ENCODE measurements at regions not wholly inside any gene's neighbourhood (a gene's known extent, or its start where the extent isn't known, plus 50 kb on each side); places are given as distances from the start of the nearest gene placed in this dataset.

DNA sequence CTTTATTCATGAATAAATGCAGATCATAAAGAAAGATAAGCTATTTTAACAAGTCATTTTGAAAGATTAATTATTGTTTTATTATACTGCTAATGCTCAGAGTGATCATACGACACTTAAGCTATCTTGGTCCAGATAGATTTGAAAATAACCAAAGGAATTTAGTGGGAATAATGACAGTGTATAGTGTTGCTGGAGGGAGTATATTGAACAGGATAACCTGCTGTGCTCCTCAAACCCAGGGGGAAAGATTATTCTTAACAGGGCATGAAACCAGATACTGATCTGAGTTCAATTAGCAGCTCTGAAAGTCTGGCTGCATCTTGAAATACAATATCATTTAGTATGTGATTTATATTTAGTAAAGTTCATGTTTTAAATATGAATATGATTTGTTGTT is 216.3 kb upstream of the ITGA4 start:
- no peak for DNase-seq (ENCODE audit: extremely low read depth, low read depth, low spot score)

DNA sequence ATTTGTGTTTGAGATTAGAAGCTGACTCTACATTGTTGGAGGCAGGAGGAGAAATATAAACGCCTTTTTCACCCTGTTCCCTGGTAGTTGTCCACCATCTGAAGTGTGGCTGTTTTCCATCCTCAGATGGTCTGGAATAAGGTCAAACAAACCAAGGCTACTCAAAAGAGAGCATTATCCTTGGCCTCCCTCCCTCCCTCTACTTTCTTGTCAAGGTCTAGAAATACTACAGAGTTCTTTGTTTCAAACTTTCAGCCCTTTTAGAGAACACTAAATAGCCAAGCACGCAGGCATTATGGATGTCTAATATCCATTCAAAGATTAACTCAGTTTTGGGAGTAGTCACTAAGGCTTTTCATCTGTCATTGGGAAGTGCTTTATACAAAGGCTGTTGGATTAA is 215.8 kb upstream of the ITGA4 start:
- no peak for DNase-seq (ENCODE audit: extremely low read depth, low read depth, low spot score)

DNA sequence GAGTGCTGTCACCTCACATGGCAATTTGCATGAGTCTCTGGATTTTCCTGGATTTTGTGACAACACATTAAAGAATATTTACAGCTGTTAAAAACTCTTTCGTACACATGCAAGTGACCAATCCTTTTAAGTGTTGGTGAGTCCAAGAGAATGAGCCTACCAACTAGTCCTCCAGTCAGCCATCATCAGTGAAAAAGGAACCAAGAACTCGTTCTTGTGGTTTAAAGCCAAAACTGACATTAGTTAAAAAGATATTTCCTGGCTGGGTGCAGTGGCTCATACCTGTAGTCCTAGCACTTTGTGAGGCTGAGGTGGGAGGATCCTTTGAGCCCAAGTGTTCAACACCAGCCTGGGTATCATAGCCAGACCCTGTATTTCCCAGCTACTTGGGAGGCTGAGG is 215.4 kb upstream of the ITGA4 start:
- no peak for DNase-seq (ENCODE audit: extremely low read depth, low read depth, low spot score)

DNA sequence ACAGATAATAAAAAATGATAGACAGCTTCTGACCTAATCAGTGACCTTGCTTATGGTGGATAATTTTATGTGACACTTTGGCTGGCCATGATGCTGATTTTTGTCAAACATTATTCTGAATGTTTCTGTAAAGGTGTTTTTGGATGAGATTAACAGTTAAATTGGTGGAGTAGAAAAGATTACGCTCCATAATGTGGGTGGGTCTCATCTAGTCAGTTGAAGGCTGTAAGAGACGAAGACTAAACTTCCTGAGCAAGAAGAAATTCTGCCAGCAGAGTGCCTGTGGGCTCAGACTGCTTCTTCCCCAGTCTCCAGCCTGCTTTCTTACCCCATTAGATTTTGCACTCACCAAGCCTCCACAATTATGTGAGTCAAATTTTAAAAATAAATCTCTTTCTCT is 214.9 kb upstream of the ITGA4 start:
- DNase-seq (ENCODE audit: extremely low read depth, low read depth, low spot score): no peak

DNA sequence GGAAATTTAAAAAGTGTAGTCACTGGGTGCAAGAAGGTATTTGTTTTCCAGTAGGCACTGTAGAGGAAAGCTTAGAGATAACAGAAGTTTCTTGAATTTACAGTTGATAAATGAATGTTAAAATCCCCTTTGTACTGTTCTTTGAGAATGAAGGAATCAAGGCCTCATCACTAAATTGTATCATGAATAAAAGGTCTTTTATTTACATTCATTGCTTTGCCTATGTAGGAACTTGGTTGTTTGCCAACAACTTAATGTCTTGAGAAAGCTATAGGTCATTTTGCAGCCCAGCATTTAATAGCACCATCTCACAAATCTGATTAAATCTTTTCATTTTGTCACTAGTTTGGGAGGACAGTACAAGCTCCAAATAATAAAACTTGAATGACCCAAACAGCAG is 213.9 kb upstream of the ITGA4 start:
- no peak for DNase-seq (ENCODE audit: extremely low read depth, low read depth, low spot score)

DNA sequence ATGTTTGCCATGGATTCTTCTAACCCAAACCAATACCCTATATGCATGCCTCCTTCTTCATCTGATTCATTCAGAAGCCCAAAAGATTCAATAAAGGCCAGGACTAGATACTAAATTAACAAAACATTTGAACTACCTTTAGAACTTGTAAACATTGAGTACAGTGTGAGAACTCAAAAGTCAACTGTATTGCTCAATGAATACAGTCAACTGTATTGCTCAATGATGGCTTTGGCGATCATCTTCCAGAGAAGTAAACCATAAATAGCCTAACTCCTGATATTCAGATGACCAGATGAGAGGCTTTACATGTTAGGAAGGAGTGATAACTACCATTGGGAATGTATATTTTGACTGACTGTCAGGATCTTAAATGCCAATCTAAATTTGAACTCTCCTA is 206.5 kb upstream of the ITGA4 start:
- DNase-seq (ENCODE audit: extremely low read depth, low read depth, low spot score): no peak

DNA sequence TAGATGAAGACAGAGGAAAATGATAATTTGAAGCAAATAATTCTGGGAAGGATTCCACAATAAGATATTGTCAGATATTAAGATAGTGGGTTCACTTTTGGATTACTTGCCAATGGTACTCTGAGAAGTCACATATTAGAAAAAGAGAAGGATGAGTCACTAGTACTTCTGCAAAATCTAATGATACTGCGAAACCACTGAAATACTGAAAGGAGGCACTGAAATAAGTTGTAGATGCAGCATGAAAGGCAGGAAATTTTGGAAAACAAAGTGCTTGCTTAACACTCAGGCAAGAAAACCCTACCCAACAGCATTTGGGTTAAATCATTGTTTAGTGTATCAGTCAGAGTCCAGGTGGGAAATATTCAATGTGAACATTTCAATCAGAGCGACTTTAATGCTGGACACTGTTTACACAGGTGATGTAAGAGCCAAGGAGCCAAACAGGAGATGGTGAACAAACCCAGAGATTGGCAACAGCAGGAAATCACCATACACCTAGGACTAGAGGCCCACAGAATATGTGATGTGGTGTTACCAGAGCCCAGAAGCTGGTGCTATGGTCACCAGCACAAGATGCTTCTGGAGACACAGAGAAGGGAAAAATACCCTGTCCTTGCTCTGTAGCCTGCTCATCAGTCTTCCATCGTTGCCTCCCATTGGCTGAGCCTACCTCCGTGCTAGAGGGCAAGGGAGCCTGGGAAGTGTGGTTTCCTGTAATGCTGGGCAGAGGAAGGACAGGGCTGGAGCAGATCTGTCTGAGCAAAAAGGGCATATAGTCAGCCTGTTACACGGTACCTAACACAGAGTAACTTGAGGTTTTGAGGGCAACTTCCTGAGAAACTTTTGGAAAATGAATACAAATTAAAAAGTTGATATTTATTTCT is 204.7 kb upstream of the ITGA4 start:
- no peak for DNase-seq (ENCODE audit: extremely low read depth, low read depth, low spot score)

DNA sequence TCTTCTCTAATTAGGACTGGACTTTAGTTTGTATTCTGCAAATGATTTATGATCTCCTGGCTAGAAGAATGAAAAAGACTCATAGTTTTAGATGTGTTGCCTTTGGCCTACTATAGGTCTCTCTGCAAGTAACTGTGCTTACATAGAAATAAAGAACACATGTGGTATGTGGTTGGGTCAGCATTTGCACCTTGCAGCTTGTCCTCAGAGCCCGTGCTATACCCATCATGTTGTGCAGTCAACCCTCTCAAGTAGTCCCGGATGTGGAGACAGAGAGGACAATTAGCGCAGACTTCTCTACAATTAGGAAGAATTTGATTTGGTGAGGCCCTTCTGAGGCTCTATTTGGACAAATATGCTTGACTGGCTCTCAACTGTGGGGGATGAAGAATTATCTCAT is 203.7 kb upstream of the ITGA4 start:
- no peak for DNase-seq (ENCODE audit: extremely low read depth, low read depth, low spot score)

DNA sequence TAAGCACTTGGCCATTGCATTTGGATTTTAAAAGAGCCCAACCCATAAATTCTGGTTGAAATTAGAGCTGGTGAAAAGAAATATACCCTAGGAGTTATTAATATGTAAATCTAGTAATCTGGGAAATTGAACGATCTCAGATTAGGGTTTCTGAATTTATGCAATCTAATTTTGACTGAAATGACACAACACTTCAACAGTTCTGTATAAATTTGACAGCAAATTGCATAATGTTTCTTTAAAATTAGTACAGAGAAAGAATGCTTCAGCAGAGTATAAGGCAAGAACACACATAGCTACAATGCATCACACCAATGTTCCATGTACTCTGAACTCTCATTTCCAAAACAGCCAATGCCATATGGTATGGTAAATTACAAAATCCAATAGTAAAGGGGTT is 201.5 kb upstream of the ITGA4 start:
- DNase-seq (ENCODE audit: extremely low read depth, low read depth, low spot score): no peak

DNA sequence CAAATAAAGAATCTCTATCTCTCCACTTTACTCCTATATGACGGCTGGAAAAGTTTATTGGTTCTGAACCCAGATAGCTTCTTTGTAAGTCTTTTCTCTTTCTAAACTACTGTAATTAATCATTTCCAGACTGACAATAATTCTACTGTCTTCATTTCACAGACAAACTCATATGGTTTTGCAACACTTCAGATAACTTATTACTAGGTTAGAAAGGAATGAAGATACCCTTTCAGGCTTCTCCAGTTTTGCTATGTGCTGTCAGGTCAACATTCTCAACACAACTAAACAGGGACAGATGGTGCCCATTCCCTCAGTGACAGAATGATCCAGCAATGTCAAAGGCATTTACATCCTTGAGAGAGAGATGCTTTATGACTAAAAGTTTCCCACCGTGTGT is 198.5 kb upstream of the ITGA4 start:
- DNase-seq (ENCODE audit: extremely low read depth, low read depth, low spot score): no peak

DNA sequence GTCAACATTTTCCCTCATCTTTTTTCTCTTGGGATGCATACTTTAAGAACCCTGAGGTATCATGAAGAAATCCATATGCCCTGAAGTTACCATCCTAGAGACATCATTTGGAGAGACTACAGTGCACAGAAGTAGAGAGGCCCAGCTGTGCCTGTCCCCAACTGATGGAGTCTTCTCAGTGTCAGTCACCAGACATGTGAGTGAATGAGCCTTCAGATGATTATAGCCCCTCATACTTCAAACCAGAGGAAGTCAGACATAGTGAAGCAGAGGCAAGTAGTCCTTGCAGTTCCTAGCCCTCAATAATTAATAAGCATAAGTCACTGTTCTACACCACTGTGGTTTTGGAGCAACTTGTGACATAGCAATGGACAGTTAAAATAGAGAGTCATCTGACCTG is 194.4 kb upstream of the ITGA4 start:
- no peak for DNase-seq (ENCODE audit: extremely low read depth, low read depth, low spot score)

DNA sequence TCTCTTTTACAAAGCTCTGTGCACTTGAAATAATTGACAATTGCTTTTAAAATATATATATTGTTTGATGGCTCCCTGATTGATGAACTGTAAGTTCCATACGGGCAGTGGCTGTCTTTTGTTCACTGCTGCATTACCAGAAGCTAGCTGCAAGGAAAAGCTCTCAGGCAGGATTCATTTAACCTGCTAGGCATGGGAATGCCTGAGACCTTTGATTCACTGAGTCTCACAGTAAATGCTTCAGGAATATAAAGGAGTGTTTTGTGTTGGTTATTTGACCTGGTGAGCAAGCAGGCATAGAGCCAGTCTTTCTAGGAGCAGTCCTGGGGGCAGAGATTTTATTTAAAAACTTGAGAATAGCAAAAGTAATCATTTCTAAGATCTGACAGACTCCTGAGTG is 193.2 kb upstream of the ITGA4 start:
- DNase-seq (ENCODE audit: extremely low read depth, low read depth, low spot score): no peak

DNA sequence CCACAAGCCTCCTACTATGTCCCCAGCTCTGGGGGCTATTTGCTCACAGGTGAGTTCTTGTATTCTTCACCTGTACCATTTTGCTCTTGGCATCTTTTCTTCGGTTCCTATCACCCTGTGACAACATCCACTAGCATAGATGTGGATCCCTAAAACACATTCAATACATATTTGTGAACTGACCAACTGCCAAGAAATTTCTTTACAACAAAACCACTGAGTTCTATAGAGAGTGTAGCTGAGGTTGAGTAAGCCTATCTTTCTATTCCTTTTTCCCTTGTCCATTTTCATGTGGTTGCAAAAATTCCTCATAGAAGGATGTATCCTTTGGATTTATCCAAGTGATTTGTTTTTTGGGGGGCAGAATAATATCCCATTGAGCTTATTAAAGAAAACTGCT is 192.7 kb upstream of the ITGA4 start:
- no peak for DNase-seq (ENCODE audit: extremely low read depth, low read depth, low spot score)

DNA sequence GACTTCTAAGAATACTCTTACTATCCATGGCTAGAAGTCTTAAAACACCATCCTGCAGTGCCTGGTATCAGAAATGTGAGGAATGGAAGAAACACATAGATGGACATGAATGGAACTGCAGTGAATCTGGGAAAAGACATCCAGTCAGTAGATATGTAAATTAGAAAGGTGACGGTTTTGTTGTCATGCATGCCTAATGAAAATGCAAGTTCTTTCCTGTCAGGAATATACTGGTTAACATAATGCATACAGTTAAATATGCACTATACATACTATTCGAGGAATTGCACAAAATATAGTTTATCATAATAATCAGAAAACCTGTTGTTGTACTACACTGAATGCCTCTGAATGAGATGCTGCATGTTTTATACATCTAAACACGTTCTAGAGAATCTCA is 190.6 kb upstream of the ITGA4 start:
- no peak for DNase-seq (ENCODE audit: extremely low read depth, low read depth, low spot score)

DNA sequence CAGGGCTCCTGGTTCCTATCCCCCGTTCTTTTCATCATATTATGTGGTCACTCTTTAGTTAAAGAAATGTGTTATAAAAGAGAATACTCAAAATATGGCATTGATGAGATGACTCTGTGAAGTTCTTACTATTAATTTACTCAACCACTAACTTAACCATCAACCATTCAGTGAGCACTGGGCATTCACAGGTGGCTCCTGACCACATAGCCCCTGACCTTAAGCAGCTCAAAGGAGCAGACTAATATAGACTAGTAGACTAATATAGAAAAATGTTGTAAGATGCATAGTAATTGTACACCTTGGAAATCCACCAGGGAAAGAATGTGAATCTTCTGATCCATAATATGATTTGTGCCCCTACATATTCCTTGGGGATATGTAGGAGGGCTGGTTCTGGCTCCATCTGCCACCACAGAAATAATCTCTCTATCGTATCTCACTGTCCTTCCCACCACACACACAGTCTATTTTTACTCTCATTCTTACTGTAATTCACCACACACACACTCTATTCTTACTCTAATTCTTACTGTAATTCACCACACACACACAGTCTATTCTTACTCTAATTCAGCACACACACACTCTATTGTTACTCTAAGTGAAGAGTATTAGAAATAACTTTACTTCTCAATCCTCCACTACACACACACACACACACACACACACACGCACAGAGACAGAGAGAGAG is 188.9 kb upstream of the ITGA4 start:
- no peak for DNase-seq (ENCODE audit: extremely low read depth, low read depth, low spot score)

DNA sequence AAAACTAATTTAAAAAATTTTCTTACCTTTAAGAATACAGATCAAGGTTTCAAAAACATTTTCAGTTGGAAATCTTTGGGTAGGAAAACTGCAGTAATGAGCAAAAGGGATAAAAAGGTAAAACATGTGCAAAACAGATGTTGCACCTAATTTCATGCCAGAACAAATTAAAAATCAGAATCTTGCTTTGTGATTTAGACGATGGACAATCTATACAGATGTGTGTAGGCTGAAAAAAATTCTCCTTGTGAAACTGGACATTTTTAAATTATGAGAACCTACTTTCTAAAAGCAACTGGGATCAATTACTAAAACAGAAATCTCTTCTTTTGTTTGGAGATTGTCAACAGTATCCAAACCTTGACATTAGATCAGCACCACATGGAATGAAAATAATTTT is 183.2 kb upstream of the ITGA4 start:
- no peak for DNase-seq (ENCODE audit: extremely low read depth, low read depth, low spot score)

DNA sequence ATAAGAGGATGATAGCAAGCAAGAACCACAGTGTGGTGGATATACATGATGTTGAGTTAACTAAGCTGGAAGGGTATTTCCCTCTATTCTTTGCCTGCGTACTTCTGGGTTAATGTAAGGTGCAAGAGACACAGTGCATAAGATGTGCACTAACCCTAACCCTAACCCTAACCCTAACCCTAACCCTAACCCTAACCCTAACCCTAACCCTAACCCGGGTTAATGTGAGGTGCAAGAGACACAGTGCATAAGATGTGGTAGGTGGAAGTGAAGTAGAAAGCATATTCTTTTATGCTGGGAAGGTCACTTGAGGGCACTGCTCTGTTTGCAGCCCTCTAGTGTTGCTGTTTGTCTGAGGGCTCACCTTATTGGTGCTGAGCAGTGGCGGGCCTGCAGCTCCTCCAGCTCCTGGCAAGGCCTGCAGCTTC is 181.5 kb upstream of the ITGA4 start:
- DNase-seq (ENCODE audit: extremely low read depth, low read depth, low spot score): no peak

DNA sequence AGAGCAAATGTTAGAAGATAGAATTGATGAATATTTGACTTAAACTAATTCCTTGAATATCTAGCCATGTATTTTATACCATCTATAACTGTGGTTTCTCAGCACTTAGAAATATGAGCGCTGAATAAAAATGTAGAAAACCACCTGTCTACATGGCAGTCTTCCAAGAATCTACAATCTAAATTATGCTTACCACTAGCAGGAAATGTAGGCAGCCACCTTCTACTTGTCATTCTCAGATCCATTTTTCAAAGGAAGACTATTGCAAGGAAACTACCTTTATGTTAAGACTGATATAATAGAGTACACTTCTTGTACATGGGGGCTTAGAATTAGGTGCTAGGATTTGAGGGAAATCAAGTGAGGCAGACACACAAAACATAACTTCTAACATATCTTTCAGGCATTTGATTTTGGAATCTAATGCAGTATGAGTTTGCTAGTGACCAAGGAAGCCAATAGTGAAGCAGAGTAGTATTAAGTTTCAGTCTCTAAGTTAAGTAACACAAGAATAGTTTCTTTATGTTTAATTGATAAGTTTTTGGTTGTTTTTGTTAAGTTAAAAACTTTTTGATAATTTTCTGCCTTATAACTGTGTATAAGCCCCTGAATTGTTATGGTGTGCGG is 175.9 kb upstream of the ITGA4 start:
- no peak for DNase-seq (ENCODE audit: extremely low read depth, low read depth, low spot score)

DNA sequence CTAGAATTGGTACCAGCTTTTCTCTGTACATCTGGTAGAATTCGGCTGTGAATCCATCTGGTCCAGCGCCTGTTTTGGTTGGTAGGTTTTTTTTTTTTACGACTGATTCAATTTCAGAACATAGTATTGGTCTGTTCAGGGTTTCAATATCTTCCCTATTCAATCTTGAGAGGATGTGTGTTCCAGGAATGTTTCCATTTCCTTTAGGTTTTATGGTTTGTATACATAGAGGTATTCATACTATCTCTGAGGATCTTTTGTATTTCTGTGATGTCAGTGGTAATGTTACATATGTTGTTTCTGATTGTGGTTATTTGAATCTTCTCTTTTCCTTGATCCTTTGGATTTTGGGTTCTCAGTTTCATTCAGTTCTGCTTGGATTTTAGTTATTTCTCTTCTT is 172.1 kb upstream of the ITGA4 start:
- DNase-seq (ENCODE audit: extremely low read depth, low read depth, low spot score): no peak

DNA sequence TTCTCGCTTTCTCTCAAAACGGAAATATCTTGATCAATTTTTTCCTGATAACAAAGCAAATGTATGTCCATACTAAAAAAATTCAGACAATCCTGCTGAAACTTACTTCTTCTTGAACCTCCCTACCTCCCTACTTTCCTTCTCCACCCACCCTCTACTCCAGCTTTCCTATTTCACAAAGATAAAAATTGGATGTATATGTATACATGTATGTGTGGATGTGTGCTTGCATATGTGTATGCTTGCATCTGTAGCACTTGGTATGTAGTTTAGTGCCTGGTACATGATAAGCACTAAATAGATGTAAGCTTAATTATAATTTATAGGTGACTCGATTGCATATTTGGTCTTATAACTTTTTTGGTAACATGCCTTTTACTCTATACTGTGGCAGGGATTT is 167.5 kb upstream of the ITGA4 start:
- no peak for DNase-seq (ENCODE audit: extremely low read depth, low read depth, low spot score)

DNA sequence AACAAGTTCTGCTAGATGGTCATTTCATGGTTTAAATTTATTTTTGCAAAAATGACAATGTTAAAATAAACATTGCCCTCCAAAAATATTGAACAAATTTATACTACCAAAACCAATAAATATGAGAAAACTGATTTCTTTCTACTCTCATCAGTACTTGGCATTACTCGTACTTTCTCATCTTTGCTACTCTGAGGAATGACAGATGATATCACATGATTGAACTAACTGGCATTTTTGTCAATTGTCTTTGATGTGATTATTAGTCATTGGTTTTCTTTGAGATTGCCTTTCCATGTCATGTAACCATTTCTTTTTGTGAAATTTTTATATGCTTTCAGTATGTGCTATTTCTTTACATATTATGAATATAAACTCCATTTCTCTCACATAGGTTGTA is 167.0 kb upstream of the ITGA4 start:
- DNase-seq (ENCODE audit: extremely low read depth, low read depth, low spot score): no peak

DNA sequence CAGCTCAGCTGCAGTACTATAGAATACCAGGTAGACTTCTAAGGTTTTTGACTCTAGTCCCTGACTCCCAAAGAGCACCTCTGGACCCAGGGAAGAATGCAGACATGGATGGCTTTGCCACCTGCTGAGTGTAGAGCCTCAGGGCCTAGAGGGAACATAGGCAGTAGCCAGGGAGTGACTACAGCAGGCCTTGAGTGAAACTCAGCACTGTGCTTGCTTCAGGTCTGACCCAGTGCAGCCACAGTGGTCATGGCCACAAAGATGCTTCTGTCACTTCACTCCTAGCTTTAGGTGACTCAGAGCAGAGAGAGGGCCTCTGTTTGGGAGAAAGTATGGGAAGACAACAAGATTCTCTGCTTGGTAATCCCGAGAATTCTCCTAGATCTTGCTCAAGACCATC is 162.2 kb upstream of the ITGA4 start:
- DNase-seq (ENCODE audit: extremely low read depth, low read depth, low spot score): no peak

Data from glomerular endothelial cell (primary cell).